IMR-90 (cell line): ENCODE measurements at regions not wholly inside any gene's neighbourhood (a gene's known extent, or its start where the extent isn't known, plus 50 kb on each side); places are given as distances from the start of the nearest gene placed in this dataset.

Experiments used
- ATAC-seq: fragments of 200-7000 bp; cut with Tn5 transposase; 2 replicates; pipeline ENCODE4 v1.9.1; 2020; ENCODE audit warnings: low read depth, mild to moderate bottlenecking, moderate library complexity
- BruUV-seq: library from RNA; stranded (reverse); fragments of 400-500 nt; replicated peaks from 2 replicates; lab custom pipeline; 2021; lab: Mats Ljungman, UMichigan
- CTCF ChIA-PET: fragments of 300-600 bp; formaldehyde crosslinking; extraction: SDS; loops from one replicate; lab custom pipeline; 2021; ENCODE audit warnings: antibody characterized with exemption; lab: Yijun Ruan, JAX
- POLR2A ChIA-PET: fragments of 300-600 bp; sonication (Branson Sonifier 250); formaldehyde crosslinking; loops from one replicate; lab custom pipeline; 2022; ENCODE audit warnings: antibody characterized with exemption; ENCODE audit not compliant: unreplicated experiment; lab: Charles Lee
- DNase-seq: peaks from one replicate; pipeline ENCODE4 v3.0.0; 2013
- H2AFZ ChIP-seq: replicated peaks from 2 replicates; pipeline ENCODE3; 2013; ENCODE audit warnings: low read length, mild to moderate bottlenecking; ENCODE audit not compliant: poor library complexity
- H2AK5ac ChIP-seq: 2 replicates; pipeline ENCODE4 v1.6.1; 2013; ENCODE audit warnings: low read depth, low read length, inconsistent platforms
- H2AK9ac ChIP-seq: replicated peaks from 2 replicates; pipeline ENCODE3; 2013; ENCODE audit warnings: mild to moderate bottlenecking, low read depth, low read length, moderate library complexity; ENCODE audit not compliant: poor library complexity
- H2BK120ac ChIP-seq: 2 replicates; pipeline ENCODE4 v1.6.1; 2013; ENCODE audit warnings: low read depth, low read length, inconsistent platforms
- H2BK15ac ChIP-seq: 3 replicates; pipeline ENCODE4 v1.6.1; 2013; ENCODE audit warnings: low read depth, low read length, inconsistent platforms
- H2BK20ac ChIP-seq: 2 replicates; pipeline ENCODE4 v1.6.1; 2013; ENCODE audit warnings: low read depth, mild to moderate bottlenecking, inconsistent platforms, low read length, moderate library complexity
- H2BK5ac ChIP-seq: 2 replicates; pipeline ENCODE4 v1.6.1; 2013; ENCODE audit warnings: mild to moderate bottlenecking, low read depth, low read length, inconsistent platforms; ENCODE audit not compliant: poor library complexity, severe bottlenecking
- H3K14ac ChIP-seq: replicated peaks from 2 replicates; pipeline ENCODE4 v1.6.1; 2013; ENCODE audit warnings: low read depth, low read length, inconsistent platforms
- H3K18ac ChIP-seq: 2 replicates; pipeline ENCODE4 v1.6.1; 2013; ENCODE audit warnings: low read depth, low read length, control low read depth
- H3K23ac ChIP-seq: 2 replicates; pipeline ENCODE4 v1.6.1; 2013; ENCODE audit warnings: low read depth, low read length, inconsistent platforms
- H3K27ac ChIP-seq: 2 replicates; pipeline ENCODE4 v1.5.1; 2013; ENCODE audit warnings: mild to moderate bottlenecking, control low read depth, low read length; ENCODE audit not compliant: insufficient read depth
- H3K27me3 ChIP-seq: 2 replicates; pipeline ENCODE4 v1.6.1; 2013; ENCODE audit warnings: low read length; ENCODE audit not compliant: control insufficient read depth, insufficient read depth
- H3K36me3 ChIP-seq: 2 replicates; pipeline ENCODE4 v1.6.1; 2013; ENCODE audit warnings: low read length, mixed read lengths; ENCODE audit not compliant: control insufficient read depth, insufficient read depth
- H3K4ac ChIP-seq: 2 replicates; pipeline ENCODE4 v1.6.1; 2013; ENCODE audit warnings: low read depth, low read length, inconsistent platforms
- H3K4me1 ChIP-seq: 2 replicates; pipeline ENCODE4 v1.6.1; 2013; ENCODE audit warnings: low read length, mixed read lengths; ENCODE audit not compliant: control insufficient read depth, insufficient read depth
- H3K4me2 ChIP-seq: 2 replicates; pipeline ENCODE4 v1.6.1; 2013; ENCODE audit warnings: low read depth, mild to moderate bottlenecking, control low read depth, low read length, moderate library complexity
- H3K4me3 ChIP-seq: 2 replicates; pipeline ENCODE4 v1.5.1; 2013; ENCODE audit warnings: low read depth, mild to moderate bottlenecking, control low read depth, low read length, moderate library complexity; ENCODE audit not compliant: insufficient read depth
- H3K56ac ChIP-seq: 2 replicates; pipeline ENCODE4 v1.6.1; 2013; ENCODE audit warnings: low read length, inconsistent platforms; ENCODE audit not compliant: insufficient read depth; ENCODE audit errors: extremely low read depth
- H3K79me1 ChIP-seq, 2 experiments: 2 replicates each; pipeline ENCODE4 v1.6.1; 2013; ENCODE audit warnings: low read length in 2 of 2, inconsistent platforms in 1 of 2, low read depth in 1 of 2
- H3K9ac ChIP-seq: 2 replicates; pipeline ENCODE4 v1.6.1; 2013; ENCODE audit warnings: low read depth, low read length, control low read depth
- H3K9me1 ChIP-seq: 2 replicates; pipeline ENCODE4 v1.6.1; 2013; ENCODE audit warnings: low read length, inconsistent platforms; ENCODE audit not compliant: insufficient read depth
- H3K9me3 ChIP-seq: 2 replicates; pipeline ENCODE4 v1.6.1; 2013; ENCODE audit warnings: low read length; ENCODE audit not compliant: control insufficient read depth, insufficient read depth
- H4K20me1 ChIP-seq: 2 replicates; pipeline ENCODE4 v1.6.1; 2013; ENCODE audit warnings: low read length, inconsistent platforms; ENCODE audit not compliant: insufficient read depth
- H4K5ac ChIP-seq: 2 replicates; pipeline ENCODE4 v1.6.1; 2013; ENCODE audit warnings: mild to moderate bottlenecking, low read depth, low read length, control low read depth
- H4K8ac ChIP-seq, 2 experiments: 2 replicates each; pipeline ENCODE4 v1.6.1; 2013; ENCODE audit warnings: low read depth in 2 of 2, low read length in 2 of 2, control low read depth in 1 of 2, inconsistent platforms in 1 of 2
- H4K91ac ChIP-seq: 2 replicates; pipeline ENCODE4 v1.6.1; 2013; ENCODE audit warnings: low read depth, low read length, inconsistent platforms; ENCODE audit not compliant: insufficient read depth
- CEBPB ChIP-seq: IDR thresholded peaks from 2 replicates; pipeline ENCODE4 v1.6.1; 2012; ENCODE audit warnings: low read depth, low read length, improper control_type of control experiment
- CHD1 ChIP-seq: IDR thresholded peaks from 2 replicates; pipeline ENCODE4 v1.6.1; 2012; ENCODE audit warnings: low read depth, low read length, improper control_type of control experiment
- FOS ChIP-seq: fragments of 150-350 bp; IDR thresholded peaks from 2 replicates; pipeline ENCODE4 v1.6.1; 2016; ENCODE audit warnings: low read depth, low read length
- MAFK ChIP-seq: IDR thresholded peaks from 2 replicates; pipeline ENCODE4 v1.6.1; 2012; ENCODE audit warnings: low read depth, low read length, improper control_type of control experiment
- MXI1 ChIP-seq: IDR thresholded peaks from 2 replicates; pipeline ENCODE4 v1.6.1; 2012; ENCODE audit warnings: low read depth, mild to moderate bottlenecking, low read length, moderate library complexity, borderline replicate concordance
- NFE2L2 ChIP-seq: fragments of 150-350 bp; IDR thresholded peaks from 2 replicates; pipeline ENCODE4 v1.6.1; 2016; ENCODE audit warnings: low read depth, mild to moderate bottlenecking, low read length
- POLR2A ChIP-seq: IDR thresholded peaks from 2 replicates; pipeline ENCODE4 v1.6.1; 2012; ENCODE audit warnings: mild to moderate bottlenecking, low read depth, low read length
- RAD21 ChIP-seq: IDR thresholded peaks from 2 replicates; pipeline ENCODE4 v1.6.1; 2012; ENCODE audit warnings: low read length, improper control_type of control experiment
- RCOR1 ChIP-seq: IDR thresholded peaks from 2 replicates; pipeline ENCODE4 v1.6.1; 2012; ENCODE audit warnings: mild to moderate bottlenecking, low read length, improper control_type of control experiment; ENCODE audit not compliant: insufficient replicate concordance
- RFX5 ChIP-seq: IDR thresholded peaks from 2 replicates; pipeline ENCODE4 v1.8.0; 2012; ENCODE audit warnings: low read depth, mild to moderate bottlenecking, low read length, moderate library complexity
- SMC3 ChIP-seq: fragments of 150-350 bp; IDR thresholded peaks from 2 replicates; pipeline ENCODE4 v1.6.1; 2016; ENCODE audit warnings: low read depth, mild to moderate bottlenecking, antibody characterized with exemption, low read length, moderate library complexity
- WGBS, 2 experiments: methylation state at CpG; one replicate each; pipeline versions ENCODE4 v1.1.5 to v1.1.7; 2013; ENCODE audit warnings: missing lambda C conversion rate in 2 of 2; ENCODE audit not compliant: insufficient read length in 1 of 2; ENCODE audit errors: extremely low coverage in 2 of 2; 5-methylcytosine and 5-hydroxymethylcytosine counted together
- dilution Hi-C: fragments of 300-500 bp; cut with HindIII; formaldehyde crosslinking; loops from one replicate; pipeline ENCODE4 v1.14.3; 2018; ENCODE audit warnings: low sequenced_read_pairs; ENCODE audit not compliant: unreplicated experiment
- in situ Hi-C: fragments of 300-500 bp; cut with MboI; formaldehyde crosslinking; loops from 3 replicates; pipeline ENCODE4 v1.14.3; 2019; ENCODE audit warnings: low sequenced_read_pairs, inconsistent platforms, mixed read lengths
- intact Hi-C: fragments of 100-400 bp; cut with micrococcal nuclease; formaldehyde crosslinking; loops from 2 replicates; pipeline ENCODE4 v1.10.0; 2022
- TF ChIP-seq, protein P1 (sequence below): conservative IDR thresholded peaks from 2 replicates; pipeline ENCODE4 v1.5.1; 2012; ENCODE audit warnings: mild to moderate bottlenecking, low read depth, low read length, improper control_type of control experiment
- TF ChIP-seq, protein P2 (sequence below): fragments of 150-350 bp; IDR thresholded peaks from 2 replicates; pipeline ENCODE4 v1.6.1; 2016; ENCODE audit warnings: low read depth, mild to moderate bottlenecking, low read length, moderate library complexity, borderline replicate concordance
- TF ChIP-seq, protein P3 (sequence below): fragments of 150-350 bp; IDR thresholded peaks from 2 replicates; pipeline ENCODE4 v1.6.1; 2017; ENCODE audit warnings: mild to moderate bottlenecking, antibody characterized with exemption, low read length, low read depth

DNA sequence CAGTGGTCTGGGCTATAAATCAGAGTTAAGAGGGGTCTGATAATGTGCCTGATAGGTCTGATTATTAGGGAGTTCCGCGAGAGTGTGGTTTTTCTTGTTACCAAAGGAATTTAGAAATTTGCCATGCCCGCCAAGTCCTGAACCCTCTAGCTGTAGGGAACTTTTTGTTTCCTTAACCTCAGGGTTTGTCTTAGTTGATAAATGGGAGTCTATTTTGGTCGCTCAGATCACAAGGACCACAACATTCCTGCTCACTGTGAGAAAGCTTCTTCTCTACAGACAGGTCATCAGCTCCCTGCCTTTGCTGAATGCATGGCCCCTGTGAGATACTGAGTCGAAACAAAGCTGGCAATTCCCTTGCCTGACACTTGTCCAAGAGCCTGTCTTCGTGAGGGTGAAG is 497.8 kb downstream of the HS3ST4 start:
- ChIA-PET CTCF (no interaction called here), POLR2A (no interaction called here)
- no peak overlapping the region for H3K56ac ChIP-seq
- H3K36me3 ChIP-seq = no peaks in the 10 kb centered on the region
- no peak overlapping the region for H3K4ac ChIP-seq
- no peak overlapping the region for H3K4me2 ChIP-seq
- in situ Hi-C loops (no loop called here), intact Hi-C loops (no loop called here), dilution Hi-C loops (no loop called here)
- no TSS peak for BruUV-seq
- DNase-seq (no peak), ATAC-seq (no peak)
- H2BK20ac ChIP-seq = no peak overlapping the region
- H3K9me1 ChIP-seq = no peaks in the 10 kb centered on the region
- H4K5ac ChIP-seq = no peak overlapping the region
- H3K9ac ChIP-seq = no peak overlapping the region
- H3K27me3 ChIP-seq = no peaks in the 10 kb centered on the region
- H2BK15ac ChIP-seq = no peak overlapping the region
- no peak overlapping the region for H2AFZ ChIP-seq
- no peak for TF ChIP-seq SMC3
- TF ChIP-seq, protein P1, sequence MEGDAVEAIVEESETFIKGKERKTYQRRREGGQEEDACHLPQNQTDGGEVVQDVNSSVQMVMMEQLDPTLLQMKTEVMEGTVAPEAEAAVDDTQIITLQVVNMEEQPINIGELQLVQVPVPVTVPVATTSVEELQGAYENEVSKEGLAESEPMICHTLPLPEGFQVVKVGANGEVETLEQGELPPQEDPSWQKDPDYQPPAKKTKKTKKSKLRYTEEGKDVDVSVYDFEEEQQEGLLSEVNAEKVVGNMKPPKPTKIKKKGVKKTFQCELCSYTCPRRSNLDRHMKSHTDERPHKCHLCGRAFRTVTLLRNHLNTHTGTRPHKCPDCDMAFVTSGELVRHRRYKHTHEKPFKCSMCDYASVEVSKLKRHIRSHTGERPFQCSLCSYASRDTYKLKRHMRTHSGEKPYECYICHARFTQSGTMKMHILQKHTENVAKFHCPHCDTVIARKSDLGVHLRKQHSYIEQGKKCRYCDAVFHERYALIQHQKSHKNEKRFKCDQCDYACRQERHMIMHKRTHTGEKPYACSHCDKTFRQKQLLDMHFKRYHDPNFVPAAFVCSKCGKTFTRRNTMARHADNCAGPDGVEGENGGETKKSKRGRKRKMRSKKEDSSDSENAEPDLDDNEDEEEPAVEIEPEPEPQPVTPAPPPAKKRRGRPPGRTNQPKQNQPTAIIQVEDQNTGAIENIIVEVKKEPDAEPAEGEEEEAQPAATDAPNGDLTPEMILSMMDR = no peak
- TF ChIP-seq MXI1 = no peak
- no peak for TF ChIP-seq POLR2A
- no peak for TF ChIP-seq MAFK
- no peak for TF ChIP-seq NFE2L2
- TF ChIP-seq CHD1 = no peak
- no peak for TF ChIP-seq RFX5
- TF ChIP-seq RAD21 = no peak
- no peak for TF ChIP-seq RCOR1
- no peak for TF ChIP-seq FOS
- TF ChIP-seq, protein P2, sequence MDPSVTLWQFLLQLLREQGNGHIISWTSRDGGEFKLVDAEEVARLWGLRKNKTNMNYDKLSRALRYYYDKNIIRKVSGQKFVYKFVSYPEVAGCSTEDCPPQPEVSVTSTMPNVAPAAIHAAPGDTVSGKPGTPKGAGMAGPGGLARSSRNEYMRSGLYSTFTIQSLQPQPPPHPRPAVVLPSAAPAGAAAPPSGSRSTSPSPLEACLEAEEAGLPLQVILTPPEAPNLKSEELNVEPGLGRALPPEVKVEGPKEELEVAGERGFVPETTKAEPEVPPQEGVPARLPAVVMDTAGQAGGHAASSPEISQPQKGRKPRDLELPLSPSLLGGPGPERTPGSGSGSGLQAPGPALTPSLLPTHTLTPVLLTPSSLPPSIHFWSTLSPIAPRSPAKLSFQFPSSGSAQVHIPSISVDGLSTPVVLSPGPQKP = no peak
- TF ChIP-seq CEBPB = no peak
- TF ChIP-seq, protein P3, sequence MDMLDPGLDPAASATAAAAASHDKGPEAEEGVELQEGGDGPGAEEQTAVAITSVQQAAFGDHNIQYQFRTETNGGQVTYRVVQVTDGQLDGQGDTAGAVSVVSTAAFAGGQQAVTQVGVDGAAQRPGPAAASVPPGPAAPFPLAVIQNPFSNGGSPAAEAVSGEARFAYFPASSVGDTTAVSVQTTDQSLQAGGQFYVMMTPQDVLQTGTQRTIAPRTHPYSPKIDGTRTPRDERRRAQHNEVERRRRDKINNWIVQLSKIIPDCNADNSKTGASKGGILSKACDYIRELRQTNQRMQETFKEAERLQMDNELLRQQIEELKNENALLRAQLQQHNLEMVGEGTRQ = no peak
- H3K4me1 ChIP-seq = no peaks in the 10 kb centered on the region
- no peak overlapping the region for H3K27ac ChIP-seq
- no peak overlapping the region for H2BK5ac ChIP-seq
- no peaks in the 10 kb centered on the region for H3K79me1 ChIP-seq
- no peak overlapping the region for H4K8ac ChIP-seq
- H3K9me3 ChIP-seq = peaks cover 12% of the 10 kb centered on the region
- 0% methylated on average over 2 of the region's 6 CpGs; no CpG with 5 or more reads in 1 of the 2 experiments for WGBS, 2 experiments
- no peak overlapping the region for H3K23ac ChIP-seq
- H3K18ac ChIP-seq = no peak overlapping the region
- no peak overlapping the region for H3K14ac ChIP-seq
- H2BK120ac ChIP-seq = no peak overlapping the region
- H3K4me3 ChIP-seq = no peak overlapping the region
- no peak overlapping the region for H2AK9ac ChIP-seq
- no peaks in the 10 kb centered on the region for H4K20me1 ChIP-seq
- H2AK5ac ChIP-seq = no peak overlapping the region
- H4K91ac ChIP-seq = no peak overlapping the region
